H1 (cell line): ENCODE measurements at regions not wholly inside any gene's neighbourhood (a gene's known extent, or its start where the extent isn't known, plus 50 kb on each side); places are given as distances from the start of the nearest gene placed in this dataset.

ENCODE experiments used
- CTCF ChIA-PET: fragments of 300-600 bp; sonication (Branson Sonifier 250); formaldehyde crosslinking; loops from one replicate; lab custom pipeline; 2021; ENCODE audit not compliant: partially characterized antibody; lab: Charles Lee
- POLR2A ChIA-PET: fragments of 300-600 bp; sonication (Branson Sonifier 250); formaldehyde crosslinking; loops from one replicate; lab custom pipeline; 2021; ENCODE audit warnings: inconsistent platforms; ENCODE audit not compliant: partially characterized antibody; lab: Charles Lee
- DNase-seq, 2 experiments: peaks; one replicate each; pipeline versions ENCODE4 v3.0.0 to v3.0.0-alpha.2; 2010 to 2022; ENCODE audit warnings: low spot score in 2 of 2, low read depth in 1 of 2, mixed read lengths in 1 of 2
- FAIRE-seq: peaks from 2 replicates; lab custom pipeline; 2011; peaks lifted over from hg19 to GRCh38; lab: Jason Lieb, UNC
- H2AFZ ChIP-seq: 2 replicates; pipeline ENCODE4 v1.8.1; 2012; ENCODE audit warnings: low read length, inconsistent platforms
- H2AK5ac ChIP-seq: 2 replicates; pipeline ENCODE4 v1.6.1; 2013; ENCODE audit warnings: low read depth, low read length
- H2BK120ac ChIP-seq: replicated peaks from 2 replicates; pipeline ENCODE3; 2013; ENCODE audit warnings: low read depth, low read length, inconsistent platforms
- H2BK12ac ChIP-seq: 2 replicates; pipeline ENCODE4 v1.6.1; 2013; ENCODE audit warnings: low read depth, low read length
- H2BK15ac ChIP-seq: 2 replicates; pipeline ENCODE4 v1.6.1; 2013; ENCODE audit warnings: low read length
- H2BK20ac ChIP-seq: 2 replicates; pipeline ENCODE4 v1.6.1; 2013; ENCODE audit warnings: low read length
- H2BK5ac ChIP-seq: 2 replicates; pipeline ENCODE4 v1.6.1; 2013; ENCODE audit warnings: low read depth, low read length
- H3K14ac ChIP-seq: 2 replicates; pipeline ENCODE4 v1.6.1; 2013; ENCODE audit warnings: inconsistent platforms; ENCODE audit not compliant: insufficient read length
- H3K18ac ChIP-seq: 2 replicates; pipeline ENCODE4 v1.6.1; 2013; ENCODE audit warnings: low read length; ENCODE audit errors: extremely low read depth
- H3K23ac ChIP-seq: 2 replicates; pipeline ENCODE4 v1.6.1; 2013; ENCODE audit warnings: inconsistent platforms; ENCODE audit not compliant: insufficient read length
- H3K23me2 ChIP-seq: 2 replicates; pipeline ENCODE4 v1.6.1; 2013; ENCODE audit warnings: low read depth, low read length
- H3K27ac ChIP-seq: 2 replicates; pipeline ENCODE4 v1.6.1; 2011; ENCODE audit warnings: low read depth, low read length, inconsistent platforms
- H3K27me3 ChIP-seq, 4 experiments: replicated peaks in 1 of 4; 1 replicate in 1 of 4; 2 replicates in 3 of 4; pipeline versions ENCODE4 v1.6.1 to v1.8.1; 2011 to 2013; ENCODE audit warnings: low read length in 3 of 4, mild to moderate bottlenecking in 3 of 4, inconsistent platforms in 2 of 4, mixed read lengths in 2 of 4, moderate library complexity in 1 of 4; ENCODE audit not compliant: control insufficient read depth in 3 of 4, insufficient read depth in 3 of 4; ENCODE audit errors: extremely low read depth in 1 of 4
- H3K36me3 ChIP-seq, 4 experiments: 2 replicates each; pipeline versions ENCODE4 v1.6.1 to v1.8.1; 2011 to 2013; ENCODE audit warnings: mild to moderate bottlenecking in 4 of 4, low read length in 3 of 4, moderate library complexity in 2 of 4, control low read depth in 1 of 4, inconsistent platforms in 1 of 4; ENCODE audit not compliant: insufficient read depth in 4 of 4, control insufficient read depth in 2 of 4
- H3K4ac ChIP-seq: replicated peaks from 2 replicates; pipeline ENCODE3; 2013; ENCODE audit warnings: low read length, low read depth, mixed read lengths, inconsistent platforms; ENCODE audit not compliant: insufficient read length
- H3K4me1 ChIP-seq, 4 experiments: replicated peaks in 1 of 4; 1 replicate in 1 of 4; 2 replicates in 3 of 4; pipeline versions ENCODE4 v1.6.1 to v1.8.1; 2011 to 2013; ENCODE audit warnings: low read length in 3 of 4, inconsistent platforms in 2 of 4, mixed read lengths in 1 of 4; ENCODE audit not compliant: insufficient read depth in 4 of 4, control insufficient read depth in 3 of 4
- H3K4me2 ChIP-seq, 2 experiments: 2 replicates each; pipeline versions ENCODE4 v1.6.1 to v1.8.1; 2011 to 2013; ENCODE audit warnings: low read depth in 2 of 2, low read length in 2 of 2, control low read depth in 1 of 2, inconsistent platforms in 1 of 2, mild to moderate bottlenecking in 1 of 2; ENCODE audit not compliant: insufficient read depth in 1 of 2
- H3K4me3 ChIP-seq, 4 experiments: fragments of 200-600, 300-600 bp in 1 of 4; sonication (generic), shearing (Covaris generic), sonication (Bioruptor Twin) in 1 of 4; 2 replicates each; pipeline versions ENCODE4 v1.5.1 to v1.8.1; 2011 to 2016; ENCODE audit warnings: low read length in 4 of 4, low read depth in 3 of 4, control low read depth in 2 of 4, inconsistent platforms in 2 of 4, mild to moderate bottlenecking in 2 of 4, mixed read lengths in 1 of 4, moderate library complexity in 1 of 4; ENCODE audit not compliant: insufficient read depth in 2 of 4; ENCODE audit errors: extremely low read depth in 1 of 4
- H3K56ac ChIP-seq: replicated peaks from 2 replicates; pipeline ENCODE3; 2013; ENCODE audit warnings: low read depth, mild to moderate bottlenecking, mixed read lengths, low read length, inconsistent platforms; ENCODE audit not compliant: insufficient read length
- H3K79me1 ChIP-seq: 2 replicates; pipeline ENCODE4 v1.6.1; 2013; ENCODE audit warnings: low read depth, low read length, control low read depth
- H3K79me2 ChIP-seq, 2 experiments: 2 replicates each; pipeline versions ENCODE4 v1.6.1 to v1.8.1; 2012 to 2013; ENCODE audit warnings: low read length in 2 of 2, mild to moderate bottlenecking in 2 of 2, inconsistent platforms in 1 of 2; ENCODE audit not compliant: insufficient read depth in 2 of 2, control insufficient read depth in 1 of 2
- H3K9ac ChIP-seq, 4 experiments: replicated peaks in 1 of 4; 1 replicate in 1 of 4; 2 replicates in 3 of 4; pipeline versions ENCODE4 v1.6.1 to v1.8.1; 2011 to 2013; ENCODE audit warnings: low read depth in 3 of 4, low read length in 3 of 4, control low read depth in 2 of 4, mild to moderate bottlenecking in 2 of 4, moderate library complexity in 2 of 4, inconsistent platforms in 1 of 4; ENCODE audit errors: extremely low read depth in 1 of 4
- H3K9me3 ChIP-seq, 2 experiments: 2 replicates each; pipeline versions ENCODE4 v1.6.1 to v1.8.1; 2012 to 2013; ENCODE audit warnings: mild to moderate bottlenecking in 2 of 2, moderate library complexity in 2 of 2, control low read depth in 1 of 2, inconsistent platforms in 1 of 2, low read depth in 1 of 2, low read length in 1 of 2, mixed read lengths in 1 of 2; ENCODE audit not compliant: insufficient read depth in 2 of 2
- H4K20me1 ChIP-seq, 2 experiments: replicated peaks in 1 of 2; 2 replicates each; pipeline versions ENCODE3 to v1.8.1; 2011 to 2013; ENCODE audit warnings: inconsistent platforms in 2 of 2, low read length in 2 of 2, mild to moderate bottlenecking in 1 of 2; ENCODE audit not compliant: insufficient read depth in 2 of 2, control insufficient read depth in 1 of 2
- H4K5ac ChIP-seq: 2 replicates; pipeline ENCODE4 v1.6.1; 2013; ENCODE audit warnings: low read length, low read depth, mixed read lengths, inconsistent platforms; ENCODE audit not compliant: insufficient read length
- H4K8ac ChIP-seq: 2 replicates; pipeline ENCODE4 v1.8.0; 2013; ENCODE audit warnings: mild to moderate bottlenecking, moderate library complexity, low read length, inconsistent platforms; ENCODE audit not compliant: insufficient read depth; ENCODE audit errors: extremely low read depth
- H4K91ac ChIP-seq: replicated peaks from 2 replicates; pipeline ENCODE3; 2013; ENCODE audit warnings: low read length, mixed read lengths, inconsistent platforms; ENCODE audit not compliant: insufficient read length
- GTF2F1 ChIP-seq: IDR thresholded peaks from 2 replicates; pipeline ENCODE4 v1.6.1; 2012; ENCODE audit warnings: low read depth, low read length, improper control_type of control experiment, borderline replicate concordance
- HDAC2 ChIP-seq, 2 experiments: fragments of 300-600 bp in 1 of 2; sonication (generic) in 1 of 2; IDR thresholded peaks; 2 replicates each; pipeline ENCODE4 v1.6.1; 2011 to 2012; ENCODE audit warnings: low read depth in 2 of 2, low read length in 2 of 2, mild to moderate bottlenecking in 2 of 2, moderate library complexity in 2 of 2, borderline replicate concordance in 1 of 2, inconsistent platforms in 1 of 2
- RAD21 ChIP-seq, 2 experiments: IDR thresholded peaks in 1 of 2; conservative IDR thresholded peaks in 1 of 2; 2 replicates each; pipeline ENCODE4 v1.6.1; 2011; ENCODE audit warnings: low read depth in 2 of 2, low read length in 2 of 2, improper control_type of control experiment in 1 of 2, inconsistent platforms in 1 of 2, mild to moderate bottlenecking in 1 of 2, moderate library complexity in 1 of 2
- SP4 ChIP-seq: IDR thresholded peaks from 2 replicates; pipeline ENCODE4 v1.6.1; 2012; ENCODE audit warnings: low read length, inconsistent platforms
- TF ChIP-seq, protein P1 (sequence below), 3 experiments: IDR thresholded peaks; 1 replicate in 2 of 3; 2 replicates in 1 of 3; pipeline versions ENCODE4 v1.5.1 to v1.6.1; 2011; ENCODE audit warnings: low read length in 3 of 3, mild to moderate bottlenecking in 3 of 3, inconsistent platforms in 2 of 3, low read depth in 1 of 3, moderate library complexity in 1 of 3; ENCODE audit not compliant: insufficient read depth in 1 of 3; ENCODE audit errors: control extremely low read depth in 1 of 3

DNA sequence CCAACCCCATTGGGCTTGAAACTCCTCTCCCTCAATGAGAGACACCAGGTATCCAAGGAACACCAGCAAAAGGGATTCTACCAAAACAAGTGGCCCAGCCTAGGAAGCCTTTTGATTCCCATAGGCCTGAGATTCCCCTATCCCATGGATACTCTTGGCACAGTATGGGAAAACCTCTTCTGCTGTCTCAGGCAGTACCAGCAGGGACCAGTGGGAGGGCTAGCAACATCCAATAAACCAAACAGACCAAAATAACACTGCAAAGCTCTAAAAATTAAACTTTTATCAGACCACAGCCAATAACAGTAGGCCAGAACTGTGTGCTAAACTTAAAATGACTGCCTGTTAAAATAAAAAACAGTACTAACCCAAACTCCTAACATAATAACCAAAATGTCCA, 153.9 kb upstream of the CES5A start:
- Histone ChIP-seq H2AK5ac (no peak overlapping the region), H3K4ac (no peak overlapping the region), H3K9me3 (no peaks in the 10 kb centered on the region), H2BK15ac (no peak overlapping the region), H4K20me1 (no peaks in the 10 kb centered on the region), H3K79me1 (no peaks in the 10 kb centered on the region), H3K14ac (no peak overlapping the region), H4K91ac (no peak overlapping the region), H2BK20ac (no peak overlapping the region), H3K23me2 (peaks cover 8% of the 10 kb centered on the region; the same call in 1 of the 2 replicates), H4K5ac (no peak overlapping the region), H3K4me1 (no peaks in the 10 kb centered on the region), H3K23ac (no peak overlapping the region), H3K27me3 (no peaks in the 10 kb centered on the region), H3K4me3 (no peak overlapping the region), H3K79me2 (no peaks in the 10 kb centered on the region), H3K4me2 (no peak overlapping the region), H3K27ac (no peak overlapping the region), H3K18ac (no peak overlapping the region), H4K8ac (no peak overlapping the region), H2AFZ (no peak overlapping the region), H2BK5ac (no peak overlapping the region), H3K9ac (no peak overlapping the region), H2BK120ac (no peak overlapping the region), H3K56ac (no peak overlapping the region), H3K36me3 (no peaks in the 10 kb centered on the region), H2BK12ac (no peak overlapping the region)
- FAIRE-seq (peak; percentile 78), DNase-seq (no peak)
- POLR2A ChIA-PET: no interaction called here
- TF ChIP-seq HDAC2 (IDR thresholded peaks at IDR 0.05; ENCODE audit: borderline replicate concordance in 1 of 2, low read depth in 2 of 2, low read length in 2 of 2) (no peak), RAD21 (IDR thresholded peaks at IDR 0.05 in 1 of 2, conservative IDR thresholded peaks at IDR 0.05 in 1 of 2; ENCODE audit: low read depth in 2 of 2, low read length in 2 of 2) (peak in 1 of 2 experiments; percentile 33; a peak in 2 of 4 replicates), SP4 (no peak), GTF2F1 (no peak)
- TF ChIP-seq, protein P1, sequence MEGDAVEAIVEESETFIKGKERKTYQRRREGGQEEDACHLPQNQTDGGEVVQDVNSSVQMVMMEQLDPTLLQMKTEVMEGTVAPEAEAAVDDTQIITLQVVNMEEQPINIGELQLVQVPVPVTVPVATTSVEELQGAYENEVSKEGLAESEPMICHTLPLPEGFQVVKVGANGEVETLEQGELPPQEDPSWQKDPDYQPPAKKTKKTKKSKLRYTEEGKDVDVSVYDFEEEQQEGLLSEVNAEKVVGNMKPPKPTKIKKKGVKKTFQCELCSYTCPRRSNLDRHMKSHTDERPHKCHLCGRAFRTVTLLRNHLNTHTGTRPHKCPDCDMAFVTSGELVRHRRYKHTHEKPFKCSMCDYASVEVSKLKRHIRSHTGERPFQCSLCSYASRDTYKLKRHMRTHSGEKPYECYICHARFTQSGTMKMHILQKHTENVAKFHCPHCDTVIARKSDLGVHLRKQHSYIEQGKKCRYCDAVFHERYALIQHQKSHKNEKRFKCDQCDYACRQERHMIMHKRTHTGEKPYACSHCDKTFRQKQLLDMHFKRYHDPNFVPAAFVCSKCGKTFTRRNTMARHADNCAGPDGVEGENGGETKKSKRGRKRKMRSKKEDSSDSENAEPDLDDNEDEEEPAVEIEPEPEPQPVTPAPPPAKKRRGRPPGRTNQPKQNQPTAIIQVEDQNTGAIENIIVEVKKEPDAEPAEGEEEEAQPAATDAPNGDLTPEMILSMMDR (IDR thresholded peaks at IDR 0.05; ENCODE audit: control extremely low read depth in 1 of 3, insufficient read depth in 1 of 3, low read depth in 1 of 3, low read length in 3 of 3): peak in 2 of 3 experiments; percentile 4 to 34; a peak in 1 of 4 replicates
- CTCF ChIA-PET: interaction anchor here (0.8 to 2.4 kb wide), 3 partner anchors 10 to 26 kb away, joined by 3 to 7 read pairs (median 4); no protein-coding TSS in a partner anchor
